Activated T-cell treated with anti-CD3 and anti-CD28 coated beads, Interleukin-2, amount 50 U/mL, for 1 hour (primary cell): ENCODE measurements at regions not wholly inside any gene's neighbourhood (a gene's known extent, or its start where the extent isn't known, plus 50 kb on each side); places are given as distances from the start of the nearest gene placed in this dataset.
"Not testable (repeated sequence)": the region's sequence is repeated elsewhere in the genome, so short reads cannot be mapped to it uniquely, and the experiment has no call there.

ENCODE experiments used
- DNase-seq: peaks from one replicate; pipeline ENCODE4 v3.0.0-alpha.2; 2020

- no peak for DNase-seq
Observed at GRCh38 chr11:8772571-8773519, 90.3 kb downstream of the RPL27A start.

- no peak for DNase-seq
Observed at GRCh38 chr11:8773916-8774539, 91.4 kb downstream of the RPL27A start.

- DNase-seq, result not testable (repeated sequence)
Observed at GRCh38 chr11:8774916-8775315, 92.3 kb downstream of the RPL27A start.

- no peak for DNase-seq
Observed at GRCh38 chr11:8775332-8775731, 92.7 kb downstream of the RPL27A start.

- no peak for DNase-seq
Observed at GRCh38 chr11:8775734-8776133, 93.1 kb downstream of the RPL27A start.

GRCh38 chr11:8776209-8776608, 93.6 kb downstream of the RPL27A start:
- no peak for DNase-seq

GRCh38 chr11:8777907-8778767, 95.5 kb downstream of the RPL27A start:
- no peak for DNase-seq

- DNase-seq, result no peak
Observed at GRCh38 chr11:8779107-8779506, 96.5 kb downstream of the RPL27A start.

GRCh38 chr11:8779732-8780131, 97.1 kb downstream of the RPL27A start:
- DNase-seq, result no peak

GRCh38 chr11:8784954-8785353, 102.4 kb downstream of the RPL27A start:
- no peak for DNase-seq

GRCh38 chr11:8785457-8785856, 102.9 kb downstream of the RPL27A start:
- no peak for DNase-seq

- DNase-seq, result no peak
Observed at GRCh38 chr11:8785998-8786397, 103.4 kb downstream of the RPL27A start.

- no peak for DNase-seq
Observed at GRCh38 chr11:8786933-8787332, 104.3 kb downstream of the RPL27A start.

- no peak for DNase-seq
Observed at GRCh38 chr11:8787372-8787771, 104.8 kb downstream of the RPL27A start.

- DNase-seq, result no peak
Observed at GRCh38 chr11:8788616-8789015, 106.0 kb downstream of the RPL27A start.

GRCh38 chr11:8789864-8790263, 107.3 kb downstream of the RPL27A start:
- DNase-seq, result no peak

GRCh38 chr11:8790968-8791367, 108.4 kb downstream of the RPL27A start:
- DNase-seq, result no peak

- no peak for DNase-seq
Observed at GRCh38 chr11:8792710-8793109, 110.1 kb downstream of the RPL27A start.

- no peak for DNase-seq
Observed at GRCh38 chr11:8793114-8793777, 110.7 kb downstream of the RPL27A start.

GRCh38 chr11:8794126-8794525, 111.5 kb downstream of the RPL27A start:
- no peak for DNase-seq

- no peak for DNase-seq
Observed at GRCh38 chr11:8794677-8795103, 112.1 kb downstream of the RPL27A start.

- DNase-seq, result no peak
Observed at GRCh38 chr11:8796941-8797340, 114.0 kb upstream of the AKIP1 start.

GRCh38 chr11:8799273-8799672, 111.7 kb upstream of the AKIP1 start:
- no peak for DNase-seq
